WTC11 (cell line): ENCODE measurements at regions not wholly inside any gene's neighbourhood (a gene's known extent, or its start where the extent isn't known, plus 50 kb on each side); places are given as distances from the start of the nearest gene placed in this dataset.

Experiments used
- ATAC-seq: fragments of 200-7000 bp; cut with Tn5 transposase; 2 replicates; pipeline ENCODE4 v1.10.0; 2021; ENCODE audit warnings: mild to moderate bottlenecking, moderate library complexity
- CTCF ChIA-PET: fragments of 300-600 bp; sonication (Branson Sonifier 250); formaldehyde crosslinking; loops from one replicate; lab custom pipeline; 2021; ENCODE audit warnings: antibody characterized with exemption; lab: Charles Lee
- POLR2A ChIA-PET: fragments of 350-600 bp; sonication (Branson Sonifier 250); formaldehyde crosslinking; loops from one replicate; lab custom pipeline; 2021; ENCODE audit warnings: antibody characterized with exemption; lab: Charles Lee
- DNase-seq: peaks from one replicate; pipeline ENCODE4 v3.0.0; 2021; ENCODE audit warnings: low spot score
- H3K27ac Mint-ChIP-seq: 2 replicates; pipeline ENCODE4 v1.8.0; 2021; ENCODE audit warnings: mixed read lengths
- H3K27me3 Mint-ChIP-seq: 2 replicates; pipeline ENCODE4 v1.8.0; 2021; ENCODE audit warnings: low read depth, mild to moderate bottlenecking, moderate library complexity, mixed read lengths
- H3K36me3 Mint-ChIP-seq: 2 replicates; pipeline ENCODE4 v1.8.0; 2021; ENCODE audit warnings: mixed read lengths
- H3K4me1 Mint-ChIP-seq: 2 replicates; pipeline ENCODE4 v1.8.0; 2022; ENCODE audit warnings: mixed read lengths
- H3K4me3 Mint-ChIP-seq: 2 replicates; pipeline ENCODE4 v1.8.0; 2021; ENCODE audit warnings: mild to moderate bottlenecking, moderate library complexity, mixed read lengths
- H3K9me3 Mint-ChIP-seq: 2 replicates; pipeline ENCODE4 v1.8.0; 2021; ENCODE audit warnings: mixed read lengths
- CREB1 ChIP-seq: sonication (generic); formaldehyde crosslinking; IDR thresholded peaks from 2 replicates; pipeline ENCODE4 v1.8.0; 2023; ENCODE audit warnings: mild to moderate bottlenecking, missing genetic modification reagents
- CTCF ChIP-seq: fragments of 200-600 bp; IDR thresholded peaks from 2 replicates; pipeline ENCODE4 v1.8.0; 2022; ENCODE audit warnings: antibody characterized with exemption
- EMX1 ChIP-seq: fragments of 250-450 bp; sonication (Bioruptor Pico); IDR thresholded peaks from 2 replicates; pipeline ENCODE4 v1.8.0; 2021; ENCODE audit warnings: mild to moderate bottlenecking
- ESRRA ChIP-seq: sonication (generic); formaldehyde crosslinking; IDR thresholded peaks from 2 replicates; pipeline ENCODE4 v1.8.1; 2022; ENCODE audit warnings: mild to moderate bottlenecking, missing genetic modification reagents, borderline replicate concordance
- FOXP1 ChIP-seq: sonication (generic); formaldehyde crosslinking; IDR thresholded peaks from 2 replicates; pipeline ENCODE4 v1.8.0; 2022; ENCODE audit warnings: missing genetic modification reagents, mild to moderate bottlenecking, moderate library complexity, borderline replicate concordance
- IRF2 ChIP-seq: sonication (generic); formaldehyde crosslinking; IDR thresholded peaks from 2 replicates; pipeline ENCODE4 v1.8.0; 2022; ENCODE audit warnings: low read depth, missing genetic modification reagents, borderline replicate concordance
- MYBL2 ChIP-seq: sonication (generic); formaldehyde crosslinking; IDR thresholded peaks from 2 replicates; pipeline ENCODE4 v1.8.1; 2023; ENCODE audit warnings: mild to moderate bottlenecking, moderate library complexity, missing genetic modification reagents
- NFYB ChIP-seq: sonication (generic); formaldehyde crosslinking; conservative IDR thresholded peaks from 2 replicates; pipeline ENCODE4 v1.8.0; 2022; ENCODE audit warnings: low read depth, missing genetic modification reagents
- PRDM15 ChIP-seq: sonication (generic); formaldehyde crosslinking; IDR thresholded peaks from 2 replicates; pipeline ENCODE4 v1.8.0; 2022; ENCODE audit warnings: missing genetic modification reagents
- SMAD3 ChIP-seq: sonication (generic); formaldehyde crosslinking; IDR thresholded peaks from 2 replicates; pipeline ENCODE4 v1.8.0; 2022; ENCODE audit warnings: missing genetic modification reagents, mild to moderate bottlenecking, borderline replicate concordance
- SMAD4 ChIP-seq: sonication (generic); formaldehyde crosslinking; IDR thresholded peaks from 2 replicates; pipeline ENCODE4 v1.8.0; 2022; ENCODE audit warnings: mild to moderate bottlenecking, missing genetic modification reagents
- TCF7 ChIP-seq: sonication (generic); formaldehyde crosslinking; IDR thresholded peaks from 2 replicates; pipeline ENCODE4 v1.8.0; 2022; ENCODE audit warnings: mild to moderate bottlenecking, low read depth, missing genetic modification reagents, moderate library complexity
- ZNF263 ChIP-seq: sonication (generic); formaldehyde crosslinking; IDR thresholded peaks from 2 replicates; pipeline ENCODE4 v1.8.1; 2022; ENCODE audit warnings: low read depth, mild to moderate bottlenecking, moderate library complexity, missing genetic modification reagents
- TF ChIP-seq, protein P1 (sequence below): fragments of 250-450 bp; sonication (Bioruptor Pico); IDR thresholded peaks from 2 replicates; pipeline ENCODE4 v1.9.0; 2021; ENCODE audit warnings: mild to moderate bottlenecking
- TF ChIP-seq, protein P2 (sequence below): sonication (generic); formaldehyde crosslinking; IDR thresholded peaks from 2 replicates; pipeline ENCODE4 v1.8.0; 2022; ENCODE audit warnings: mild to moderate bottlenecking, missing genetic modification reagents
- TF ChIP-seq, protein P3 (sequence below): fragments of 250-450 bp; sonication (Bioruptor Pico); IDR thresholded peaks from 2 replicates; pipeline ENCODE4 v1.9.0; 2021; ENCODE audit warnings: mild to moderate bottlenecking, borderline replicate concordance
- TF ChIP-seq, protein P4 (sequence below): fragments of 250-450 bp; sonication (Bioruptor Pico); IDR thresholded peaks from 2 replicates; pipeline ENCODE4 v1.9.0; 2021; ENCODE audit warnings: mild to moderate bottlenecking
- TF ChIP-seq, protein P5 (sequence below): sonication (generic); formaldehyde crosslinking; IDR thresholded peaks from 2 replicates; pipeline ENCODE4 v1.8.1; 2023; ENCODE audit warnings: mild to moderate bottlenecking, missing genetic modification reagents

GRCh38 chr11:119896387-119897045 is 167.5 kb upstream of the NECTIN1 start:
- ChIA-PET CTCF (interaction anchor here (1.1 kb wide), 1 partner anchor 24 kb away, joined by 3 read pairs; no protein-coding TSS in a partner anchor), POLR2A (no interaction called here)
- Mint-ChIP-seq H3K36me3 (no peaks in the 10 kb centered on the region), H3K27me3 (no peaks in the 10 kb centered on the region), H3K4me1 (peaks cover 18% of the 10 kb centered on the region), H3K27ac (no peak overlapping the region), H3K9me3 (no peaks in the 10 kb centered on the region), H3K4me3 (no peak overlapping the region)
- ATAC-seq (no peak), DNase-seq (no peak)
- no peak for TF ChIP-seq CREB1
- TF ChIP-seq EMX1 (CRISPR knock-in tag): no peak
- TF ChIP-seq IRF2 (CRISPR knock-in tag): no peak
- TF ChIP-seq, protein P1, sequence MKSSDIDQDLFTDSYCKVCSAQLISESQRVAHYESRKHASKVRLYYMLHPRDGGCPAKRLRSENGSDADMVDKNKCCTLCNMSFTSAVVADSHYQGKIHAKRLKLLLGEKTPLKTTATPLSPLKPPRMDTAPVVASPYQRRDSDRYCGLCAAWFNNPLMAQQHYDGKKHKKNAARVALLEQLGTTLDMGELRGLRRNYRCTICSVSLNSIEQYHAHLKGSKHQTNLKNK (CRISPR knock-in tag): no peak
- no peak for TF ChIP-seq SMAD3 (CRISPR knock-in tag)
- TF ChIP-seq TCF7: no peak
- no peak for TF ChIP-seq SMAD4
- TF ChIP-seq, protein P2, sequence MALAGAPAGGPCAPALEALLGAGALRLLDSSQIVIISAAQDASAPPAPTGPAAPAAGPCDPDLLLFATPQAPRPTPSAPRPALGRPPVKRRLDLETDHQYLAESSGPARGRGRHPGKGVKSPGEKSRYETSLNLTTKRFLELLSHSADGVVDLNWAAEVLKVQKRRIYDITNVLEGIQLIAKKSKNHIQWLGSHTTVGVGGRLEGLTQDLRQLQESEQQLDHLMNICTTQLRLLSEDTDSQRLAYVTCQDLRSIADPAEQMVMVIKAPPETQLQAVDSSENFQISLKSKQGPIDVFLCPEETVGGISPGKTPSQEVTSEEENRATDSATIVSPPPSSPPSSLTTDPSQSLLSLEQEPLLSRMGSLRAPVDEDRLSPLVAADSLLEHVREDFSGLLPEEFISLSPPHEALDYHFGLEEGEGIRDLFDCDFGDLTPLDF (CRISPR knock-in tag): no peak
- TF ChIP-seq, protein P3, sequence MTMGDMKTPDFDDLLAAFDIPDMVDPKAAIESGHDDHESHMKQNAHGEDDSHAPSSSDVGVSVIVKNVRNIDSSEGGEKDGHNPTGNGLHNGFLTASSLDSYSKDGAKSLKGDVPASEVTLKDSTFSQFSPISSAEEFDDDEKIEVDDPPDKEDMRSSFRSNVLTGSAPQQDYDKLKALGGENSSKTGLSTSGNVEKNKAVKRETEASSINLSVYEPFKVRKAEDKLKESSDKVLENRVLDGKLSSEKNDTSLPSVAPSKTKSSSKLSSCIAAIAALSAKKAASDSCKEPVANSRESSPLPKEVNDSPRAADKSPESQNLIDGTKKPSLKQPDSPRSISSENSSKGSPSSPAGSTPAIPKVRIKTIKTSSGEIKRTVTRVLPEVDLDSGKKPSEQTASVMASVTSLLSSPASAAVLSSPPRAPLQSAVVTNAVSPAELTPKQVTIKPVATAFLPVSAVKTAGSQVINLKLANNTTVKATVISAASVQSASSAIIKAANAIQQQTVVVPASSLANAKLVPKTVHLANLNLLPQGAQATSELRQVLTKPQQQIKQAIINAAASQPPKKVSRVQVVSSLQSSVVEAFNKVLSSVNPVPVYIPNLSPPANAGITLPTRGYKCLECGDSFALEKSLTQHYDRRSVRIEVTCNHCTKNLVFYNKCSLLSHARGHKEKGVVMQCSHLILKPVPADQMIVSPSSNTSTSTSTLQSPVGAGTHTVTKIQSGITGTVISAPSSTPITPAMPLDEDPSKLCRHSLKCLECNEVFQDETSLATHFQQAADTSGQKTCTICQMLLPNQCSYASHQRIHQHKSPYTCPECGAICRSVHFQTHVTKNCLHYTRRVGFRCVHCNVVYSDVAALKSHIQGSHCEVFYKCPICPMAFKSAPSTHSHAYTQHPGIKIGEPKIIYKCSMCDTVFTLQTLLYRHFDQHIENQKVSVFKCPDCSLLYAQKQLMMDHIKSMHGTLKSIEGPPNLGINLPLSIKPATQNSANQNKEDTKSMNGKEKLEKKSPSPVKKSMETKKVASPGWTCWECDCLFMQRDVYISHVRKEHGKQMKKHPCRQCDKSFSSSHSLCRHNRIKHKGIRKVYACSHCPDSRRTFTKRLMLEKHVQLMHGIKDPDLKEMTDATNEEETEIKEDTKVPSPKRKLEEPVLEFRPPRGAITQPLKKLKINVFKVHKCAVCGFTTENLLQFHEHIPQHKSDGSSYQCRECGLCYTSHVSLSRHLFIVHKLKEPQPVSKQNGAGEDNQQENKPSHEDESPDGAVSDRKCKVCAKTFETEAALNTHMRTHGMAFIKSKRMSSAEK (CRISPR knock-in tag): no peak
- TF ChIP-seq NFYB (CRISPR knock-in tag): no peak
- TF ChIP-seq ZNF263 (CRISPR knock-in tag): no peak
- TF ChIP-seq CTCF: no peak
- TF ChIP-seq, protein P4, sequence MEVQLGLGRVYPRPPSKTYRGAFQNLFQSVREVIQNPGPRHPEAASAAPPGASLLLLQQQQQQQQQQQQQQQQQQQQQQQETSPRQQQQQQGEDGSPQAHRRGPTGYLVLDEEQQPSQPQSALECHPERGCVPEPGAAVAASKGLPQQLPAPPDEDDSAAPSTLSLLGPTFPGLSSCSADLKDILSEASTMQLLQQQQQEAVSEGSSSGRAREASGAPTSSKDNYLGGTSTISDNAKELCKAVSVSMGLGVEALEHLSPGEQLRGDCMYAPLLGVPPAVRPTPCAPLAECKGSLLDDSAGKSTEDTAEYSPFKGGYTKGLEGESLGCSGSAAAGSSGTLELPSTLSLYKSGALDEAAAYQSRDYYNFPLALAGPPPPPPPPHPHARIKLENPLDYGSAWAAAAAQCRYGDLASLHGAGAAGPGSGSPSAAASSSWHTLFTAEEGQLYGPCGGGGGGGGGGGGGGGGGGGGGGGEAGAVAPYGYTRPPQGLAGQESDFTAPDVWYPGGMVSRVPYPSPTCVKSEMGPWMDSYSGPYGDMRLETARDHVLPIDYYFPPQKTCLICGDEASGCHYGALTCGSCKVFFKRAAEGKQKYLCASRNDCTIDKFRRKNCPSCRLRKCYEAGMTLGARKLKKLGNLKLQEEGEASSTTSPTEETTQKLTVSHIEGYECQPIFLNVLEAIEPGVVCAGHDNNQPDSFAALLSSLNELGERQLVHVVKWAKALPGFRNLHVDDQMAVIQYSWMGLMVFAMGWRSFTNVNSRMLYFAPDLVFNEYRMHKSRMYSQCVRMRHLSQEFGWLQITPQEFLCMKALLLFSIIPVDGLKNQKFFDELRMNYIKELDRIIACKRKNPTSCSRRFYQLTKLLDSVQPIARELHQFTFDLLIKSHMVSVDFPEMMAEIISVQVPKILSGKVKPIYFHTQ: no peak
- no peak for TF ChIP-seq FOXP1 (CRISPR knock-in tag)
- no peak for TF ChIP-seq MYBL2 (CRISPR knock-in tag)

DNA sequence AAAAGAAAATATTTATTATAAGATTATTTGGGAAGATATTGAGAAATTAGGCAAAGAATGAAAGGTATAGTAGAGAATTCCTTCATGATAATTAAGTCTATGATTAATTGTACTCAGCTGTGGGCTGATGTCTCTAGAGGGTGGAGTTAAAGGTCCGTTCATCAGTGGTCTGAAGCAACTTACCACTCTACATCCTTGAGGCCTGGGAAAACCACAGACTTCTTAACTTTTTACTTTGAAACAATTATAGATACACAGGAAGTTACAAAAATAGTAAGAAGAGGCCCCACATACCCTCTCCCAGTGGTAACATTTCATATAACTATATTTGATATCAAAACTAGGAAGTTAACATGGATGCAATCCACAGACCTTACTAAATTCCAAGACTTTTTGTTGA is 167.0 kb upstream of the NECTIN1 start:
- Mint-ChIP-seq H3K27me3 (no peaks in the 10 kb centered on the region), H3K36me3 (no peaks in the 10 kb centered on the region)
- TF ChIP-seq, protein P5, sequence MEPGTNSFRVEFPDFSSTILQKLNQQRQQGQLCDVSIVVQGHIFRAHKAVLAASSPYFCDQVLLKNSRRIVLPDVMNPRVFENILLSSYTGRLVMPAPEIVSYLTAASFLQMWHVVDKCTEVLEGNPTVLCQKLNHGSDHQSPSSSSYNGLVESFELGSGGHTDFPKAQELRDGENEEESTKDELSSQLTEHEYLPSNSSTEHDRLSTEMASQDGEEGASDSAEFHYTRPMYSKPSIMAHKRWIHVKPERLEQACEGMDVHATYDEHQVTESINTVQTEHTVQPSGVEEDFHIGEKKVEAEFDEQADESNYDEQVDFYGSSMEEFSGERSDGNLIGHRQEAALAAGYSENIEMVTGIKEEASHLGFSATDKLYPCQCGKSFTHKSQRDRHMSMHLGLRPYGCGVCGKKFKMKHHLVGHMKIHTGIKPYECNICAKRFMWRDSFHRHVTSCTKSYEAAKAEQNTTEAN (CRISPR knock-in tag): no peak
- no peak for TF ChIP-seq PRDM15 (CRISPR knock-in tag)
- TF ChIP-seq ESRRA (CRISPR knock-in tag): no peak

More for the DNA sequence above, 167.0 kb upstream of the NECTIN1 start:
- no peak for DNase-seq
- Mint-ChIP-seq H3K27ac (no peak overlapping the region), H3K9me3 (no peaks in the 10 kb centered on the region), H3K4me1 (peaks cover 18% of the 10 kb centered on the region), H3K4me3 (no peak overlapping the region)
- POLR2A ChIA-PET: no interaction called here
- no peak for ATAC-seq
- CTCF ChIA-PET: no interaction called here
